Stimulated activated CD4-positive, alpha-beta T cell treated with anti-CD3 and anti-CD28 coated beads, Interleukin-12 subunit alpha, Interleukin-12 subunit beta, amount 100 ng/mL, for 24 hours (primary cell): ENCODE measurements at regions not wholly inside any gene's neighbourhood (a gene's known extent, or its start where the extent isn't known, plus 50 kb on each side); places are given as distances from the start of the nearest gene placed in this dataset.

Source experiments
- DNase-seq, 2 experiments: peaks; one replicate each; pipeline ENCODE4 v3.0.0-alpha.2; 2020; ENCODE audit warnings: low read depth in 2 of 2

GRCh38 chr13:72346716-72347115 is 380.7 kb downstream of the MZT1 start:
- no peak for DNase-seq

- DNase-seq, result no peak
These were observed 385.1 kb downstream of the MZT1 start for GRCh38 chr13:72342364-72342763.

- DNase-seq, result no peak
These were observed 385.5 kb downstream of the MZT1 start for GRCh38 chr13:72341904-72342303.

- DNase-seq, result no peak
These were observed 409.9 kb downstream of the MZT1 start for GRCh38 chr13:72317346-72318109.

GRCh38 chr13:72316716-72317115 is 410.7 kb downstream of the MZT1 start:
- DNase-seq, result no peak

GRCh38 chr13:72315312-72315711 is 412.1 kb downstream of the MZT1 start:
- DNase-seq, result no peak

- DNase-seq, result no peak
These were observed 413.2 kb downstream of the MZT1 start for GRCh38 chr13:72314210-72314609.

GRCh38 chr13:72313546-72313945 is 413.9 kb downstream of the MZT1 start:
- DNase-seq, result no peak

GRCh38 chr13:72303941-72304746 is 423.3 kb downstream of the MZT1 start:
- no peak for DNase-seq

GRCh38 chr13:72296246-72296645 is 429.2 kb upstream of the DACH1 start:
- no peak for DNase-seq

- no peak for DNase-seq
These were observed 428.1 kb upstream of the DACH1 start for GRCh38 chr13:72295153-72295552.

GRCh38 chr13:72293206-72293605 is 426.2 kb upstream of the DACH1 start:
- no peak for DNase-seq

GRCh38 chr13:72290962-72291681 is 424.1 kb upstream of the DACH1 start:
- DNase-seq, result no peak

- DNase-seq, result no peak
These were observed 419.4 kb upstream of the DACH1 start for GRCh38 chr13:72286421-72286820.

- no peak for DNase-seq
These were observed 417.8 kb upstream of the DACH1 start for GRCh38 chr13:72284791-72285190.

GRCh38 chr13:72261732-72262131 is 394.7 kb upstream of the DACH1 start:
- no peak for DNase-seq

GRCh38 chr13:72259528-72259927 is 392.5 kb upstream of the DACH1 start:
- DNase-seq, result no peak

- no peak for DNase-seq
These were observed 391.5 kb upstream of the DACH1 start for GRCh38 chr13:72258340-72258981.

- no peak for DNase-seq
These were observed 388.9 kb upstream of the DACH1 start for GRCh38 chr13:72255908-72256307.

GRCh38 chr13:72253754-72254153 is 386.8 kb upstream of the DACH1 start:
- no peak for DNase-seq

- no peak for DNase-seq
These were observed 379.4 kb upstream of the DACH1 start for GRCh38 chr13:72246396-72246795.

GRCh38 chr13:72244788-72245187 is 377.8 kb upstream of the DACH1 start:
- no peak for DNase-seq
